A673 (cell line): ENCODE measurements at regions not wholly inside any gene's neighbourhood (a gene's known extent, or its start where the extent isn't known, plus 50 kb on each side); places are given as distances from the start of the nearest gene placed in this dataset.

Source experiments
- BruUV-seq: library from RNA; stranded (reverse); fragments of 400-500 nt; replicated peaks from 2 replicates; lab custom pipeline; 2021; lab: Mats Ljungman, UMichigan
- CTCF ChIA-PET: fragments of 300-600 bp; sonication (Branson Sonifier 250); formaldehyde crosslinking; loops from one replicate; lab custom pipeline; 2022; ENCODE audit warnings: antibody characterized with exemption; lab: Charles Lee
- POLR2A ChIA-PET: fragments of 300-600 bp; sonication (Branson Sonifier 250); formaldehyde crosslinking; loops from one replicate; lab custom pipeline; 2022; ENCODE audit warnings: antibody characterized with exemption; ENCODE audit not compliant: low non-redundant PET; lab: Charles Lee
- DNase-seq: peaks from one replicate; pipeline ENCODE4 v3.0.0-alpha.2; 2015; ENCODE audit warnings: low spot score
- H3K27ac ChIP-seq: fragments of 200-600 bp; sonication (generic); 2 replicates; pipeline ENCODE4 v1.5.1; 2016; ENCODE audit warnings: mixed run types, low read depth, mild to moderate bottlenecking, mixed read lengths, antibody characterized with exemption, low read length; ENCODE audit not compliant: poor library complexity, severe bottlenecking
- H3K27me3 ChIP-seq: fragments of 200-600 bp; sonication (generic); replicated peaks from 2 replicates; pipeline ENCODE4 v1.6.1; 2017; ENCODE audit warnings: mixed run types, low read depth, mild to moderate bottlenecking, mixed read lengths, antibody characterized with exemption, low read length; ENCODE audit not compliant: insufficient read depth, poor library complexity
- H3K36me3 ChIP-seq: fragments of 200-600 bp; sonication (generic); 2 replicates; pipeline ENCODE4 v1.6.1; 2016; ENCODE audit warnings: mixed run types, mild to moderate bottlenecking, mixed read lengths, antibody characterized with exemption, low read length; ENCODE audit not compliant: insufficient read depth, poor library complexity, severe bottlenecking
- H3K4me1 ChIP-seq: fragments of 200-600 bp; sonication (generic); 2 replicates; pipeline ENCODE4 v1.6.1; 2017; ENCODE audit warnings: mixed run types, mild to moderate bottlenecking, mixed read lengths, antibody characterized with exemption, low read length; ENCODE audit not compliant: insufficient read depth, poor library complexity, severe bottlenecking
- H3K4me3 ChIP-seq: fragments of 200-600 bp; sonication (generic); 2 replicates; pipeline ENCODE4 v1.5.1; 2016; ENCODE audit warnings: low read depth, mixed run types, mild to moderate bottlenecking, mixed read lengths, low read length; ENCODE audit not compliant: poor library complexity, severe bottlenecking
- H3K9me3 ChIP-seq: fragments of 200-600 bp; sonication (generic); 2 replicates; pipeline ENCODE4 v1.6.1; 2016; ENCODE audit warnings: mixed run types, low read depth, mild to moderate bottlenecking, mixed read lengths, antibody characterized with exemption, low read length; ENCODE audit not compliant: poor library complexity, severe bottlenecking
- EZH2 ChIP-seq: fragments of 200-600 bp; sonication (generic); IDR thresholded peaks from 2 replicates; pipeline ENCODE4 v1.6.1; 2017; ENCODE audit warnings: borderline replicate concordance, low read depth, mild to moderate bottlenecking, mixed read lengths, antibody characterized with exemption, low read length; ENCODE audit not compliant: poor library complexity, severe bottlenecking
- intact Hi-C: fragments of 100-400 bp; cut with micrococcal nuclease; formaldehyde crosslinking; loops from one replicate; pipeline ENCODE4 v1.10.0; 2022; ENCODE audit not compliant: unreplicated experiment
- TF ChIP-seq, protein P1 (sequence below): fragments of 300-800, 200-600 bp; sonication (generic); conservative IDR thresholded peaks from 2 replicates; pipeline ENCODE4 v1.5.1; 2017; ENCODE audit warnings: low read depth, mild to moderate bottlenecking, antibody characterized with exemption, low read length, moderate library complexity, mixed read lengths

DNA sequence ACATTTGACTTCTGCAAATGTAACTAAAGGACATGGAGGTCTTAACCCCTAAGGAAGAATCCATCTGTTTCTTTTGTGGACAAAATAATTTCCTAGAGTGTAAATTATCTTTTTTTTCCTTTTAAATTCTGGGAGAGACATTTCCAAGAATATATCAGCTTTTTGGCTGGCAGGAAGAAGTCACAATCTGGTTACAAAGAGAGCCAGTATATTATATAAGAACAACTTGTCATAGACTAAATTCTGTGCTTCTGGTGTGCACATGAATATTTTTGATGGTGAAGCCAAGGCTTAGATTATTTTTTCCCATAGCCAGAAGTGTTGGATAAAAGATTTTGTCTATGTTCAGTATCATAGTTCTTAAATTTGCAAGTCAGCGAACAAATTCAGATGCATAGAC lies 500.6 kb downstream of the XIRP2 start:
- POLR2A ChIA-PET = no interaction called here
- Histone ChIP-seq H3K9me3 (no peaks in the 10 kb centered on the region), H3K36me3 (no peaks in the 10 kb centered on the region), H3K27me3 (no peaks in the 10 kb centered on the region), H3K4me1 (no peaks in the 10 kb centered on the region), H3K27ac (no peak overlapping the region), H3K4me3 (no peak overlapping the region)
- intact Hi-C loops = no loop called here
- TF ChIP-seq, protein P1, sequence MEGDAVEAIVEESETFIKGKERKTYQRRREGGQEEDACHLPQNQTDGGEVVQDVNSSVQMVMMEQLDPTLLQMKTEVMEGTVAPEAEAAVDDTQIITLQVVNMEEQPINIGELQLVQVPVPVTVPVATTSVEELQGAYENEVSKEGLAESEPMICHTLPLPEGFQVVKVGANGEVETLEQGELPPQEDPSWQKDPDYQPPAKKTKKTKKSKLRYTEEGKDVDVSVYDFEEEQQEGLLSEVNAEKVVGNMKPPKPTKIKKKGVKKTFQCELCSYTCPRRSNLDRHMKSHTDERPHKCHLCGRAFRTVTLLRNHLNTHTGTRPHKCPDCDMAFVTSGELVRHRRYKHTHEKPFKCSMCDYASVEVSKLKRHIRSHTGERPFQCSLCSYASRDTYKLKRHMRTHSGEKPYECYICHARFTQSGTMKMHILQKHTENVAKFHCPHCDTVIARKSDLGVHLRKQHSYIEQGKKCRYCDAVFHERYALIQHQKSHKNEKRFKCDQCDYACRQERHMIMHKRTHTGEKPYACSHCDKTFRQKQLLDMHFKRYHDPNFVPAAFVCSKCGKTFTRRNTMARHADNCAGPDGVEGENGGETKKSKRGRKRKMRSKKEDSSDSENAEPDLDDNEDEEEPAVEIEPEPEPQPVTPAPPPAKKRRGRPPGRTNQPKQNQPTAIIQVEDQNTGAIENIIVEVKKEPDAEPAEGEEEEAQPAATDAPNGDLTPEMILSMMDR = no peak
- no peak for TF ChIP-seq EZH2
- no peak for DNase-seq
- CTCF ChIA-PET = no interaction called here
- BruUV-seq = no TSS peak

DNA sequence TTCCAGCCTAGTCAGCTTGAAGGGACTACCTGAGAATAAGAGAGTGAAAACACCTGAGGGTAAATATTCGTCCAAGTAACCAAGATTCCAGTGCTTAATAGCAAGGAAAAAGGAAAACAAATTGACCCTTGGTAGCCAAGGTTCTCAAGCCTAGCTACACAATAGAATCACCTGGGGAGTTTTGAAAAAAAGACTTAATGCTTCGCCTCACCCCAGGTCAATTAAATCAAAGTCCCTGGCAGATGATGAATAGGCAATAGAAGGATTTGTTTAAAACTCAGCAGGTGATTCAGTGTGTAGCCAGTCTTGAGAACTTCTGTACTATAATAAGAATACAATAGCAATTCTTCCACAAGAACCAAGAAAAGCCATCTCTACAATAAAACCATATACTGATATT lies 500.2 kb downstream of the XIRP2 start:
- intact Hi-C loops = no loop called here
- CTCF ChIA-PET = no interaction called here
- BruUV-seq = no TSS peak

DNA sequence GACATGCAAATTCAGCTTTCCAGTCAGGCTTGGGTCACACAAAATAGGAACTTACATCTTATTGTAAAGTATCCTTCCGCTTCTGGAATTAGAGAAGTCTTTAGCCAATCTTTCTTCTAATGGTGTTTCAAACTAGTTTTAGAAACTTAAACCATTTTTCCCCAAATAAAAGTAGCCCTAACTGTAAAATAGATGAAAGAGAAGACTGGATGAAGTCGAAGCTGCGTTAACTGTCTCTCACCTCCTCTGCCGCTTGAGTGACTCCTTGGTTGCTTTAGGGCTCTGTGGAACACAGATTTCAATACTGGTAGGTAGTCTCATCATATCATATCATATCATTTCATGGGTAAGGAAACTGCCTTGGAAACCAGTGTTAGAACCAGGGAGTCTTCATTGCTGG lies 498.4 kb downstream of the XIRP2 start:
- Histone ChIP-seq H3K9me3 (no peaks in the 10 kb centered on the region), H3K27me3 (no peaks in the 10 kb centered on the region), H3K4me3 (no peak overlapping the region), H3K36me3 (no peaks in the 10 kb centered on the region), H3K27ac (no peak overlapping the region), H3K4me1 (no peaks in the 10 kb centered on the region)
- TF ChIP-seq, protein P1 = no peak
- no peak for TF ChIP-seq EZH2
- no peak for DNase-seq
- BruUV-seq = no TSS peak
- ChIA-PET POLR2A (no interaction called here), CTCF (no interaction called here)
- intact Hi-C loops = no loop called here

More for the DNA sequence above, 500.2 kb downstream of the XIRP2 start:
- Histone ChIP-seq H3K9me3 (no peaks in the 10 kb centered on the region), H3K4me1 (no peaks in the 10 kb centered on the region), H3K27me3 (no peaks in the 10 kb centered on the region), H3K4me3 (no peak overlapping the region), H3K27ac (no peak overlapping the region), H3K36me3 (no peaks in the 10 kb centered on the region)
- TF ChIP-seq EZH2 = no peak
- TF ChIP-seq, protein P1 = no peak
- no peak for DNase-seq
- POLR2A ChIA-PET = no interaction called here
